Muscle of leg (tissue), 3 donors: ENCODE measurements at regions not wholly inside any gene's neighbourhood (a gene's known extent, or its start where the extent isn't known, plus 50 kb on each side); places are given as distances from the start of the nearest gene placed in this dataset.
A peak's percentile ranks its signal among the peaks of the same experiment; 100 is the strongest.

Source experiments
- DNase-seq: peaks from one replicate; pipeline ENCODE4 v3.0.0; 2013
- H3K27ac ChIP-seq: one replicate; pipeline ENCODE4 v1.5.1; 2013; ENCODE audit warnings: mild to moderate bottlenecking, low read length, control low read depth
- H3K27me3 ChIP-seq: one replicate; pipeline ENCODE4 v1.6.1; 2013; ENCODE audit warnings: low read length; ENCODE audit not compliant: control insufficient read depth, insufficient read depth
- H3K36me3 ChIP-seq: one replicate; pipeline ENCODE4 v1.6.1; 2013; ENCODE audit warnings: low read length; ENCODE audit not compliant: control insufficient read depth, insufficient read depth
- H3K4me1 ChIP-seq: one replicate; pipeline ENCODE4 v1.6.1; 2013; ENCODE audit warnings: low read length; ENCODE audit not compliant: control insufficient read depth, insufficient read depth
- H3K4me3 ChIP-seq: one replicate; pipeline ENCODE4 v1.5.1; 2013; ENCODE audit warnings: low read length, control low read depth
- H3K9me3 ChIP-seq: replicated peaks from 2 replicates; pipeline ENCODE4 v1.6.1; 2013; ENCODE audit warnings: low read depth, low read length; ENCODE audit not compliant: control insufficient read depth
- WGBS: methylation state at CpG from one replicate; pipeline ENCODE4 v1.1.5; 2013; ENCODE audit warnings: missing lambda C conversion rate; ENCODE audit not compliant: insufficient coverage; 5-methylcytosine and 5-hydroxymethylcytosine counted together

GRCh38 chr11:127458561-127458960 lies 458.0 kb upstream of the KIRREL3 start:
- 44% methylated on average over 2 of the region's 2 CpGs for WGBS
- H3K4me3 ChIP-seq, result no peak overlapping the region
- H3K27ac ChIP-seq, result no peak overlapping the region
- no peaks in the 10 kb centered on the region for H3K27me3 ChIP-seq
- H3K36me3 ChIP-seq, result no peaks in the 10 kb centered on the region
- H3K4me1 ChIP-seq, result peaks cover 4% of the 10 kb centered on the region
- H3K9me3 ChIP-seq, result no peaks in the 10 kb centered on the region
- DNase-seq, result no peak

- WGBS, result 55% methylated on average over 4 of the region's 4 CpGs
- Histone ChIP-seq H3K4me1 (peaks cover 12% of the 10 kb centered on the region), H3K27me3 (no peaks in the 10 kb centered on the region), H3K9me3 (no peaks in the 10 kb centered on the region), H3K27ac (no peak overlapping the region), H3K36me3 (no peaks in the 10 kb centered on the region), H3K4me3 (no peak overlapping the region)
- no peak for DNase-seq
Measured at GRCh38 chr11:127454856-127455255, 454.3 kb upstream of the KIRREL3 start.

GRCh38 chr11:127452533-127452932 lies 452.0 kb upstream of the KIRREL3 start:
- Histone ChIP-seq H3K27me3 (no peaks in the 10 kb centered on the region), H3K9me3 (no peaks in the 10 kb centered on the region), H3K4me3 (no peak overlapping the region), H3K4me1 (peaks cover 12% of the 10 kb centered on the region), H3K27ac (no peak overlapping the region), H3K36me3 (no peaks in the 10 kb centered on the region)
- 83% methylated on average over 1 of the region's 5 CpGs for WGBS
- DNase-seq, result no peak

GRCh38 chr11:127451861-127452260 lies 451.3 kb upstream of the KIRREL3 start:
- 59% methylated on average over 6 of the region's 9 CpGs for WGBS
- H3K27me3 ChIP-seq, result no peaks in the 10 kb centered on the region
- no peak overlapping the region for H3K27ac ChIP-seq
- H3K4me3 ChIP-seq, result no peak overlapping the region
- DNase-seq, result peak; percentile 63
- H3K9me3 ChIP-seq, result no peaks in the 10 kb centered on the region
- peaks cover 12% of the 10 kb centered on the region for H3K4me1 ChIP-seq
- no peaks in the 10 kb centered on the region for H3K36me3 ChIP-seq

GRCh38 chr11:127448101-127448500 lies 447.5 kb upstream of the KIRREL3 start:
- H3K4me3 ChIP-seq, result no peak overlapping the region
- no peaks in the 10 kb centered on the region for H3K36me3 ChIP-seq
- H3K9me3 ChIP-seq, result no peaks in the 10 kb centered on the region
- peaks cover 17% of the 10 kb centered on the region for H3K4me1 ChIP-seq
- 30% methylated on average over 4 of the region's 10 CpGs for WGBS
- no peak for DNase-seq
- H3K27ac ChIP-seq, result no peak overlapping the region
- H3K27me3 ChIP-seq, result no peaks in the 10 kb centered on the region

GRCh38 chr11:127445476-127445875 lies 444.9 kb upstream of the KIRREL3 start:
- WGBS, result 17% methylated on average over 1 of the region's 4 CpGs
- Histone ChIP-seq H3K4me3 (no peak overlapping the region), H3K27me3 (no peaks in the 10 kb centered on the region), H3K9me3 (no peaks in the 10 kb centered on the region), H3K36me3 (no peaks in the 10 kb centered on the region), H3K27ac (no peak overlapping the region), H3K4me1 (peaks cover 5% of the 10 kb centered on the region)
- peak; percentile 39 for DNase-seq

- Histone ChIP-seq H3K4me3 (no peak overlapping the region), H3K27ac (no peak overlapping the region), H3K4me1 (peaks cover 5% of the 10 kb centered on the region), H3K27me3 (no peaks in the 10 kb centered on the region), H3K9me3 (no peaks in the 10 kb centered on the region), H3K36me3 (no peaks in the 10 kb centered on the region)
- WGBS, result 54% methylated on average over 2 of the region's 2 CpGs
- peak; percentile 15 for DNase-seq
Measured at GRCh38 chr11:127443297-127443696, 442.7 kb upstream of the KIRREL3 start.

- H3K27me3 ChIP-seq, result no peaks in the 10 kb centered on the region
- WGBS, result no CpG with 5 or more reads among the region's 3 CpGs
- no peaks in the 10 kb centered on the region for H3K9me3 ChIP-seq
- H3K36me3 ChIP-seq, result no peaks in the 10 kb centered on the region
- DNase-seq, result no peak
- H3K4me1 ChIP-seq, result peaks cover 2% of the 10 kb centered on the region
- H3K27ac ChIP-seq, result no peak overlapping the region
- H3K4me3 ChIP-seq, result no peak overlapping the region
Measured at GRCh38 chr11:127440616-127441015, 440.0 kb upstream of the KIRREL3 start.

GRCh38 chr11:127425281-127425680 lies 424.7 kb upstream of the KIRREL3 start:
- no peak overlapping the region for H3K4me3 ChIP-seq
- no peaks in the 10 kb centered on the region for H3K4me1 ChIP-seq
- no peaks in the 10 kb centered on the region for H3K36me3 ChIP-seq
- WGBS, result no CpG with 5 or more reads among the region's 3 CpGs
- no peak for DNase-seq
- H3K27me3 ChIP-seq, result no peaks in the 10 kb centered on the region
- no peaks in the 10 kb centered on the region for H3K9me3 ChIP-seq
- H3K27ac ChIP-seq, result no peak overlapping the region

GRCh38 chr11:127424661-127425060 lies 424.1 kb upstream of the KIRREL3 start:
- Histone ChIP-seq H3K4me3 (no peak overlapping the region), H3K36me3 (no peaks in the 10 kb centered on the region), H3K9me3 (no peaks in the 10 kb centered on the region), H3K4me1 (no peaks in the 10 kb centered on the region), H3K27ac (no peak overlapping the region), H3K27me3 (no peaks in the 10 kb centered on the region)
- WGBS, result 94% methylated on average over 2 of the region's 2 CpGs
- no peak for DNase-seq

GRCh38 chr11:127420139-127420538 lies 419.6 kb upstream of the KIRREL3 start:
- H3K27me3 ChIP-seq, result no peaks in the 10 kb centered on the region
- H3K4me1 ChIP-seq, result no peaks in the 10 kb centered on the region
- no peaks in the 10 kb centered on the region for H3K36me3 ChIP-seq
- H3K9me3 ChIP-seq, result no peaks in the 10 kb centered on the region
- H3K27ac ChIP-seq, result no peak overlapping the region
- no peak for DNase-seq
- no peak overlapping the region for H3K4me3 ChIP-seq
